ENCODE measurements at regions not wholly inside any gene's neighbourhood (a gene's known extent, or its start where the extent isn't known, plus 50 kb on each side); places are given as distances from the start of the nearest gene placed in this dataset.

GRCh38 chr2:82001614-82002013 is 1697.1 kb upstream of the LRRTM1 start:
- Histone ChIP-seq H3K9ac (ENCODE audit: low read length) (no peak overlapping the region), H3K27me3 (replicated peaks; ENCODE audit: insufficient read depth, low read length) (no peaks in the 10 kb centered on the region), H3K9me2 (replicated peaks; ENCODE audit: insufficient read depth, low read length) (no peaks in the 10 kb centered on the region), H3K79me2 (ENCODE audit: low read length) (no peaks in the 10 kb centered on the region), H3K4me3 (ENCODE audit: low read length) (no peak overlapping the region), H3K27ac (ENCODE audit: low read length) (no peak overlapping the region), H2AFZ (ENCODE audit: low read length) (no peak overlapping the region), H3K9me3 (replicated peaks; ENCODE audit: insufficient read depth, low read length) (no peaks in the 10 kb centered on the region), H3K36me3 (replicated peaks; ENCODE audit: insufficient read depth, low read length) (no peaks in the 10 kb centered on the region), H3F3A (ENCODE audit: insufficient read depth, low read length) (no peaks in the 10 kb centered on the region), H3K4me2 (ENCODE audit: low read depth, low read length) (peak overlapping the region; percentile 13; the same call in 1 of the 2 replicates), H4K20me1 (ENCODE audit: insufficient read depth, low read length) (no peaks in the 10 kb centered on the region), H3K4me1 (ENCODE audit: low read length) (peaks cover 7% of the 10 kb centered on the region)
- peak; percentile 74 for DNase-seq
- TF ChIP-seq, protein P1, sequence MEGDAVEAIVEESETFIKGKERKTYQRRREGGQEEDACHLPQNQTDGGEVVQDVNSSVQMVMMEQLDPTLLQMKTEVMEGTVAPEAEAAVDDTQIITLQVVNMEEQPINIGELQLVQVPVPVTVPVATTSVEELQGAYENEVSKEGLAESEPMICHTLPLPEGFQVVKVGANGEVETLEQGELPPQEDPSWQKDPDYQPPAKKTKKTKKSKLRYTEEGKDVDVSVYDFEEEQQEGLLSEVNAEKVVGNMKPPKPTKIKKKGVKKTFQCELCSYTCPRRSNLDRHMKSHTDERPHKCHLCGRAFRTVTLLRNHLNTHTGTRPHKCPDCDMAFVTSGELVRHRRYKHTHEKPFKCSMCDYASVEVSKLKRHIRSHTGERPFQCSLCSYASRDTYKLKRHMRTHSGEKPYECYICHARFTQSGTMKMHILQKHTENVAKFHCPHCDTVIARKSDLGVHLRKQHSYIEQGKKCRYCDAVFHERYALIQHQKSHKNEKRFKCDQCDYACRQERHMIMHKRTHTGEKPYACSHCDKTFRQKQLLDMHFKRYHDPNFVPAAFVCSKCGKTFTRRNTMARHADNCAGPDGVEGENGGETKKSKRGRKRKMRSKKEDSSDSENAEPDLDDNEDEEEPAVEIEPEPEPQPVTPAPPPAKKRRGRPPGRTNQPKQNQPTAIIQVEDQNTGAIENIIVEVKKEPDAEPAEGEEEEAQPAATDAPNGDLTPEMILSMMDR (IDR thresholded peaks at IDR 0.05; ENCODE audit: low read length): no peak

GRCh38 chr2:82000606-82001005 is 1696.1 kb upstream of the LRRTM1 start:
- Histone ChIP-seq H3K4me3 (ENCODE audit: low read length) (no peak overlapping the region), H3F3A (ENCODE audit: insufficient read depth, low read length) (no peaks in the 10 kb centered on the region), H3K9ac (ENCODE audit: low read length) (no peak overlapping the region), H3K79me2 (ENCODE audit: low read length) (no peaks in the 10 kb centered on the region), H3K27ac (ENCODE audit: low read length) (no peak overlapping the region), H4K20me1 (ENCODE audit: insufficient read depth, low read length) (no peaks in the 10 kb centered on the region), H3K4me2 (ENCODE audit: low read depth, low read length) (no peak overlapping the region), H3K27me3 (replicated peaks; ENCODE audit: insufficient read depth, low read length) (no peaks in the 10 kb centered on the region), H2AFZ (ENCODE audit: low read length) (no peak overlapping the region), H3K36me3 (replicated peaks; ENCODE audit: insufficient read depth, low read length) (no peaks in the 10 kb centered on the region), H3K4me1 (ENCODE audit: low read length) (peaks cover 7% of the 10 kb centered on the region), H3K9me3 (replicated peaks; ENCODE audit: insufficient read depth, low read length) (no peaks in the 10 kb centered on the region), H3K9me2 (replicated peaks; ENCODE audit: insufficient read depth, low read length) (no peaks in the 10 kb centered on the region)
- TF ChIP-seq EZH2phosphoT487 (IDR thresholded peaks at IDR 0.05; ENCODE audit: low read length) (no peak), EZH2 (optimal IDR thresholded peaks at IDR 0.05; ENCODE audit: low read depth, low read length) (no peak)
- DNase-seq: no peak

DNA sequence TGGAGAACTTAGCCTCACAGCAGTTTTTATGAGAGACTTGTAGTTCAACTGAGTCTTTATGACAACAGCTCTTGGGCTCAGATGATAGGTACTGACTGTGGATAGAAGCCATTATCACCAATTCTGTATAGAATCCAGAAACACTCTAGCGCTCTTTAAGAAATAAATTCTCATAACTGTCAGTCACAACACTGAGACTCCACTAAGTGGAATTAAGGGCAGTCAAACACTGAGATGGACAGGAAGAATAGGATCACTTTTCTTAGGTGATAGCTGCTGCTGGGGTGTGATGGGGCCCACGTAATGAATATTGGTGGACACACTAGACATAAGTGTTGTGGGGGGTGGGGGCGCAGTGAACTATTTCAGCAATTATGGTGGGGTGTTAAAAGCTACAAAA is 1691.8 kb upstream of the LRRTM1 start:
- DNase-seq: no peak
- no peaks in the 10 kb centered on the region for H3F3A ChIP-seq (ENCODE audit: insufficient read depth, low read length)
- TF ChIP-seq EZH2phosphoT487 (IDR thresholded peaks at IDR 0.05; ENCODE audit: low read length): no peak
- TF ChIP-seq, protein P1 (IDR thresholded peaks at IDR 0.05; ENCODE audit: low read length): no peak
- no peak for TF ChIP-seq EZH2 (optimal IDR thresholded peaks at IDR 0.05; ENCODE audit: low read depth, low read length)

DNA sequence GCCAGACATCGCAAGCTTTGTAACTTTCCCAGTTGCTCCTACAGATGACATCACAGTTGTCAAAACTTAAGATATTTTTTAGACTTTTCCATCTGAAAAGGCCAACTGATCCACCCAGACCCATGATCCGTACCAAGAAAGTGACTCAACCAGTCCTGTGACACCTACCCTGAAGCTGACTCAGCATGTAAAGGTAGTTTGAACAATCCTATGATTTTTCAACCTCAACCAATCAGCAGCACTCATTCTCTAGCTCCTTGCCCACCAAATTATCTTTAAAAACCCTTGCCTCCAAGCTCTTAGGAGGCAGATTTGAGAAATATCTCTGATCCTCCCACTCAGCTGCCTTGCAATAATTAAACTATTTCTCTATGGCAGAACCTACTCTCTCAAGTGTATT is 1686.7 kb upstream of the LRRTM1 start:
- no peak overlapping the region for H3K4me3 ChIP-seq (ENCODE audit: low read length)

More for the DNA sequence above, 1691.8 kb upstream of the LRRTM1 start:
- no peaks in the 10 kb centered on the region for H3K9me3 ChIP-seq (replicated peaks; ENCODE audit: insufficient read depth, low read length)
- no peaks in the 10 kb centered on the region for H3K27me3 ChIP-seq (replicated peaks; ENCODE audit: insufficient read depth, low read length)
- H3K79me2 ChIP-seq (ENCODE audit: low read length): no peaks in the 10 kb centered on the region
- peaks cover 4% of the 10 kb centered on the region for H3K4me1 ChIP-seq (ENCODE audit: low read length)
- H4K20me1 ChIP-seq (ENCODE audit: insufficient read depth, low read length): no peaks in the 10 kb centered on the region
- H2AFZ ChIP-seq (ENCODE audit: low read length): no peak overlapping the region
- H3K27ac ChIP-seq (ENCODE audit: low read length): no peak overlapping the region
- H3K4me3 ChIP-seq (ENCODE audit: low read length): no peak overlapping the region
- no peak overlapping the region for H3K4me2 ChIP-seq (ENCODE audit: low read depth, low read length)
- no peak overlapping the region for H3K9ac ChIP-seq (ENCODE audit: low read length)
- H3K9me2 ChIP-seq (replicated peaks; ENCODE audit: insufficient read depth, low read length): no peaks in the 10 kb centered on the region
- H3K36me3 ChIP-seq (replicated peaks; ENCODE audit: insufficient read depth, low read length): no peaks in the 10 kb centered on the region

More for the DNA sequence above, 1686.7 kb upstream of the LRRTM1 start:
- no peaks in the 10 kb centered on the region for H3K9me2 ChIP-seq (replicated peaks; ENCODE audit: insufficient read depth, low read length)
- no peaks in the 10 kb centered on the region for H3K27me3 ChIP-seq (replicated peaks; ENCODE audit: insufficient read depth, low read length)
- no peak overlapping the region for H3K27ac ChIP-seq (ENCODE audit: low read length)
- no peak overlapping the region for H3K4me2 ChIP-seq (ENCODE audit: low read depth, low read length)
- H3K9me3 ChIP-seq (replicated peaks; ENCODE audit: insufficient read depth, low read length): no peaks in the 10 kb centered on the region
- no peaks in the 10 kb centered on the region for H3K36me3 ChIP-seq (replicated peaks; ENCODE audit: insufficient read depth, low read length)
- H4K20me1 ChIP-seq (ENCODE audit: insufficient read depth, low read length): no peaks in the 10 kb centered on the region
- no peak overlapping the region for H3K9ac ChIP-seq (ENCODE audit: low read length)
- TF ChIP-seq EZH2 (optimal IDR thresholded peaks at IDR 0.05; ENCODE audit: low read depth, low read length): no peak
- TF ChIP-seq, protein P1 (IDR thresholded peaks at IDR 0.05; ENCODE audit: low read length): no peak
- no peak for TF ChIP-seq EZH2phosphoT487 (IDR thresholded peaks at IDR 0.05; ENCODE audit: low read length)
- peaks cover 4% of the 10 kb centered on the region; the same call in 1 of the 2 replicates for H3K4me1 ChIP-seq (ENCODE audit: low read length)
- H3K79me2 ChIP-seq (ENCODE audit: low read length): no peaks in the 10 kb centered on the region
- no peak for DNase-seq
- 0 out of 2 replicates have a peak overlapping the region, but pooled peaks have one; percentile 8 for H2AFZ ChIP-seq (ENCODE audit: low read length)
- H3F3A ChIP-seq (ENCODE audit: insufficient read depth, low read length): no peaks in the 10 kb centered on the region
